ENCODE measurements at regions not wholly inside any gene's neighbourhood (a gene's known extent, or its start where the extent isn't known, plus 50 kb on each side); places are given as distances from the start of the nearest gene placed in this dataset.

DNA sequence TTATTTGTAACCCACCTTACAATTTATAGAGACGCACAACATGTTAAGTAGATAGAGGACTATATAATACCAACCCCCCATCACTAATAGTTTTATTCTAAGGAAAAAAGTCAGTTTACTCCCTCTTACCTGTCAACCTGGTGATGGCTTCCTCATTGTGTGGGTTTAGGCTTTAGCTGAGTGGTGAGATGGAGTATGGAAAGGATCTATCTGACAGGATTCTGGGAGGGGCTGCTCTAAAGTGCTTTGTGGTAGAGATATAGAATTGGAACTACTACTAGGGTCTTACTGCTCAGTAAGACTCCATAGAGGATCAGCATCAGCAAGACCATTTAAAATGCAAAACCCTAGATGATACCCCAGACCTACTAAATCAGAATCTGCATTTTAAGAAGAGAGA is 82.1 kb upstream of the IFNE start:
- DNase-seq (ENCODE audit: low spot score), result no peak

DNA sequence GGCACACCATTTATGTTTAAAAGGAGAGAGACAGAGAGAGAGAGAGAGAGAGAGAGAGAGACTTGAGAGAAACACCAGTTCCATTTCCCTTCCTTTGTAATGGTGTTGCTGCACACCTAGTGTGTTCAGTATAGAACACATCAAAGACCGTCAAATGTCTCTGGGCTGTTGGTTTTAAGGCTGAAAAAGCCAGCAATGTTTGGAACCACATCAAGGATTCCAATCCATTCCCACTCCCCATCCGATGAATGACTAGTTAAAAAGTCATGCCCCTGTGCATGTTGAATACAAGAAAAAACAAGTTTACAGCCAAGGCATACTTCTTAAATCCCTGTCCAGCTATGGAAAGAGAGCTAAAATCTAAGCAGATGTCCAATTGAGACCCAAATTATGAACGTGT is 83.0 kb upstream of the IFNE start:
- no peak for DNase-seq (ENCODE audit: low spot score)

DNA sequence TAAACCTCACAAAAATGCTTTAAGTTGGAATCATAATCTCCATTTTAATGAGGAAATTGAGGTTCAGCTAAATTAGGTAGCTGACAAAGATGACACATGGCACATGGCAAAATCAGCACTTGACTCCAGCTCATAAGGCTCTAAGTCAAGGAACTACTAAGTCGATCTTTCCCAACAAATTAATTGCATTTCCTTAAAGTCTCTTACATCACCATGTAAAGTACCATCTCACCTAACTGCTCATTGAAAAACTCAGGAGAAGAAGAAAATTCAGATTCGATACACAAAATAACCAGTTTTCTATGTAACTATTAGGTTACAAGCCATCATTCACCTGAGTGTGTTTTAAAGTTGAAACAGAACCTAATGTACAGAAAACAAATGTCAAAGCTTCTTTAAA is 85.8 kb upstream of the IFNE start:
- no peak for DNase-seq (ENCODE audit: low spot score)

DNA sequence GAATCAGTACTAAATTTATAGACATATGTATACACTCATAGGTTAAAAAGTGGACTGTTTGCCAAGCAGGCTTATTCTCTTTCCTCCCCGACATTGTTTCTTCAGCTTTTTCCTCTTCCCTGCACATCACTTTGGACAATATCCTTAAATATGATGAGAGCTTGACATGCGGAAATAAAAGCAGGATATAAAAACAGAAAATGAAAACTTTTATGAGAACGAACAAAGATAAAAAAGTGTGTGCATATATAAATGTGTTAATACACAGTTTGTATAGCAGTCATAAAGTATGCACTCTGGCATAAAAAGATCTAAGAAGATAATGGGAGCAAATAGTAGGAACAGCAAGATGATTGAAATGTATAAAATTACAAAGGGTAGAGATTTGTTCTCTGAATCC is 86.4 kb upstream of the IFNE start:
- no peak for DNase-seq (ENCODE audit: low spot score)

DNA sequence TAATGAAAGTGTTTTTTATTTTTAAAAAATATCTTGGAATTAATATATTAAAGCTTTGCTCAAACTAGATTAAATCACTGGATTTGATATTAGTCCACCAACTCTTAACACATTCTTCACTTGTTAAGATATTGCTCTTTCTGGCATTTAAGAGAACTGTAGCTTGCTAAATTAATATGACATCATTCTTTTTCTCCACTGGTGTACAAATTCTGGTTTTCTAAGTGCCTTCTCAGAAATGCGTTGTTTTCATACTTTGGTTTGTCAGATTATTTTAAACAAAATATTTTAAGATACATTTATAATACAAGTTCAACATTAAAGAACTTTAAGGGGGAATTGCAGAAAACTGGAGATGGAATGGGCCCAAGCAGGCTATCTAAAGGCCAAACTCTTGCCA is 87.6 kb upstream of the IFNE start:
- no peak for DNase-seq (ENCODE audit: low spot score)

DNA sequence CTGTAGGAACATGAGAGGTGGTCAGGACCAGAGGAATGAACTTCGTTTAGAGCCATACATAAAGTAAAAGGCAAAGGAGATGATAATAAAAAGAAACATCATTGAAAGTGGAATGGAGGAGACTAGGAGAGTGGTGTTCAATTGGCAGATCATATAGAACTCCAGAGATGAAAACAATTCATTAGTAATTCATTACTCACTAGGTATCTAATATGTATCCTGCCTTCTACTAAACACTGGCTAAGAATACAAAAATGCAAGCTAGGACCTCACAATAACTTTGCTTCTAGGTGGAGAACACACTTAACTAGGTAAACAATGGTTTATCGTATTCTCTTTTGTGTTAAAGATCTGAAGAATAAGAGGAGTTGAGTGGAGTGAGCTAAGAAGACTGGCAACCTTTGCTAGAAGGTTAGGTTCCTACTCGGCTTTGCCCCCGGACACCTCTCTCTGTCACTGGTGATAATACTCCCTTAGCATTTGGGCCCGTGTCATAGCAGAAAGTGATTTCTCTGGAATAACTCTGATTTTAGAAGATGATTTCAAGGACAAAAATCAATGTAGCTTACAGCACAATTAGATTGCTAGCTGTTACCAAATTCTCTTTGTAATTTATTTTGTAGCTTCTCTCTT is 88.6 kb upstream of the IFNE start:
- DNase-seq (ENCODE audit: low spot score), result no peak

DNA sequence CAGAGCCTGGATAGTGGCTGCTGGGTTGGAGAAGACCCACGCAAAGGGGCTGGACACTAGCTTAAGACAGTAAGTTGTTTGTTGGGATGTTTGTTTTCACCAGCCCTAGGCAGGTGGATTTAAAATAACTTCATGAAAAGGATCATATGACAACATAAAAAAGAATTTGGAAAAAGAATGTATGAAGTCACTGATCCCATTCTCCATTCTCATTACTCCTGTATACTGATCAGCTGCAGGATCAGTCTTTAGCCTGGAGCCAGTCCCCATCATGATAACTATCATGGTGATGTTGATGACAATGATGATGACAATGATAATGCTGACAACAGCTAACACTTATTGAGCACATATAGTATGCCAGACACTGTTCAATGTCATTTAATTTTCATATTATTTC is 92.1 kb upstream of the IFNE start:
- DNase-seq (ENCODE audit: low spot score), result no peak

DNA sequence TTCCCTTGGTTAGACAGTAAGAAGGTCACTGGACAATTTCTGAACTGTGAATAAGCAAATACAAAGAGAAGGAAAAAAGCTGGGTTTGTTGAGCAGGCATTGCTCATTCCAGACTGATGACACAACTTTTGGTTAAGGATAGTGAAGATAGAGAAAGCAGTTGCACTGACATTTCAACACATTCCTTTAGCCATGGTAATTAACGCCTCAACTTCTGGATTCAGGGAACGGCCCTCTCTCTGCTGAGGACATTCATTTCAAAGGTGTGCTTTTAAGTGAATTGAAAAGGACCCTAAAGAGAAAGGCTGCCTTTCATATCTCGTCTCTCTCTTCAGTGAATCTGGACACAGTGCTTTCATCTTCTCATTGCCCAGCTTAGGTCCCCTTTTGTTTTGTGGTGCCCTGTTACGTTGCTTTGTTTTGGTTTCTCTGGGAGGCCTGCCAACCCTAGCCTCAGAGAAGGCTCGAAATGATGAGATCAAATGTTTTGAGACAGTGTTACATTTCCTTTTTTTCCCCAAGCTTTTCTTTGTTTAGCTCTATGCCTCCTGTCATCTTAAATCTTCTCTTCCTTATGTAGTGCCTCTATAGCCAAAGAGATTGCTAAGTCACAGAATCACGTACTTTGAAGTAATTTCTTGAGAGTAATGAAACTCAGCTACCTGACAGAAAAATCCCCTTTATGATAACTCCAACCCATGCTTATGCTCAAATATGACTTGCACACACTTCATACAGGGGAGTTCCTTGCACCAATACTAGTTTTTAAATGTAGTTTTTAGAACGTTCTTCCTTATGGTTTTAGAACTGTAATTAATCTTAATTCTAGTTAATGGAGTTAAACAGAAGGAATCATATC is 94.4 kb upstream of the IFNE start:
- peak; percentile 52 for DNase-seq (ENCODE audit: low spot score)

DNA sequence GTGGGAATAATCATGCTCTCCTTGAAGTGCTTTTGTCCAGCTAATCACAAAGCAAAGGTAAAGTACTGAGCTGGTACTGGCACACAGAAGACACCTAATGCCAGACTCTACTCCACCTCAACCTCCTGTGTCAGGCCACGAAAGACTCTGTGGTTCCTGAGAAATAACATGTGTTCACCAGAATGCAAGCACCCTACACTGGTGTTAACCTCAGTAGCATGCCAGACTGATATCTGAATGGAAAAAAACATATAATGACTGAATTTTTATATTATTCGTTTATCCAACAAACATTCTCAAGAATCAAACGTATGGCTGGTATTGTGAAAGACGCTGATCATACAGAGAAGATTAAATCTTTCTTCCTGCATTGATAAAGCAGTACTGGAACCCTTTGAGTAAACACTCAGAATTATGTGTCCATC is 97.1 kb upstream of the IFNE start:
- no peak for DNase-seq (ENCODE audit: low spot score)

DNA sequence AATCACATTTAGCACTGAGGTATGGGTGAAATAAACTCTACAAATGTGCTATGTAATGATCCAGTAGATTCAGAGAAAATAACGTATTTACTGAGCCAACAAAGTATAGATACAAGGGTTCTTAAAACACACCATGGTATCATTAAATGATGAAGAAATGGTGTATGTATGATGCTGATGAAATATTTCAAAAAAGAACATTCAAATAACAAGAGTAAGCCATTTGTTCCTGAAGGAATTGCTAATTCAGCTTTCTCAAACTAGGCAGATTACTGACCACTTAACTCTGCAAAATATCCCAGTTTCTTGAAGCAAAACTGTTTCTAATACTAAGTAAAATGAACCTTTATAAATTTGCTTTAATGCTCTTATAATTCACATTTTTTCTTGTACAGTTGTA is 97.6 kb upstream of the IFNE start:
- no peak for DNase-seq (ENCODE audit: low spot score)

DNA sequence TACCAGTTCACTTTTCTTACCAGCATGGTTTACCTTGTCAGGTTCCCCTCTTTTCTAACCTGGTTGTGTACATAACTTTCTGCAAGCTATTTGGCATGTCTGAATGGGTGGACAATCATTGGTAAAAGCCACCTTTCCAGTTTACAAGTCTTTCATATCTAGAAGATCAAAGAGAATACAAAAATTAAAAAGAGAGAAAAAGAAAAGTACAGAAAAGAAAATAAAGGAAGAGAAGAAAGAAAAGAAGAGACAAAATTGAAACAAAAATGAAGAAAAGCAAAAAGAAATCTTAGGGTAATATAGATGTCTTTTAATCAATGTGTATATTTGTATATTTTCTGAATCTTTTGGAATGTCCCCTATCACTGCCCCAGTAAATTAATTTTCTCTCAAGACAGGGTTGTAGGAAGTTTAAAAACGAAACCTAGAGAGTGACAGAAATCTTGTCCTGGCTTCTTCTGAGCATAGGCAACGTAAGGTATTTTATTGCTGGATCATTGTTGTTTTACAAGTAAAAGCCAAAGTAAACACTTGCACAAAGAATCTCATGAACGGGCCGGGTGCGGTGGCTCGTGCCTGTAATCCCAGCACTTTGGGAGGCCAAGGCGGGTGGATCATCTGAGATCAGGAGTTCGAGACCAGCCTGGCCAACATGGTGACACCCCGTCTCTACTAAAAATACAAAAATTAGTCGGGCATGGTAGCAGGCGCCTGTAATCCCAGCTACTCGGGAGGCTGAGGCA is 98.7 kb upstream of the IFNE start:
- DNase-seq (ENCODE audit: low spot score), result no peak

DNA sequence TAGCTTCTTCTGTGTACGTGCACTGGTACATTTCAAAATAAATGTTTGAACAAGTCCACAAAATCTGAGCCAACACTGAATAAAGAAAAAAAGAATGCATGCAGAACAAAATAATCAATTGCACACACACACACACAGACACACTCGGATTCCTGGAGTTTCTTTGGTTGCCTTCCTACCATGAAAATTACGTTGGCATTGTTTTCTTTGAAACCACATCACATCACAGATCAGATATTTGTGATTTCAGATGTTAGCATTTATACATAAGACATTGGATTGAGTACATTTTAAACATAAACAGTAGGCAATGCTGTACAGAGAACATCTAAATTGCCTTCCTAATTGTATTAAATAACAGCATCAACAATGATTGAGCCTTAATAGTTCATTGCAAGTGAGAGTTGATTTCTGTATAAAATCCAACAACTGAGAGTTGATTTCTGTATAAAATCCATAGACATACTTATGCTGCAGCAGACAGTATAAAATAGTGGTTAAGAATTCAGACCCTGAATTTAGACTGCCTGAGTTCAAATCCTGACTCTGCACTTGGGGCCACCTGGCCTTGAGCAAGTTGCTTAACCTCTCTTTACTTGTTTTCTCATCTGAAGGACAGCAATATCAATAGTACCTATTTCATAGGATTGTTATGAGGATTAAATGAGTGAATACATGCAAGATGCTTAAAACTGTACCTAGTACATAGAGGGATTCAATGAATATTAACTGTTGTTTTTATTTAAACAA is 101.7 kb upstream of the IFNE start:
- DNase-seq (ENCODE audit: low spot score), result no peak

DNA sequence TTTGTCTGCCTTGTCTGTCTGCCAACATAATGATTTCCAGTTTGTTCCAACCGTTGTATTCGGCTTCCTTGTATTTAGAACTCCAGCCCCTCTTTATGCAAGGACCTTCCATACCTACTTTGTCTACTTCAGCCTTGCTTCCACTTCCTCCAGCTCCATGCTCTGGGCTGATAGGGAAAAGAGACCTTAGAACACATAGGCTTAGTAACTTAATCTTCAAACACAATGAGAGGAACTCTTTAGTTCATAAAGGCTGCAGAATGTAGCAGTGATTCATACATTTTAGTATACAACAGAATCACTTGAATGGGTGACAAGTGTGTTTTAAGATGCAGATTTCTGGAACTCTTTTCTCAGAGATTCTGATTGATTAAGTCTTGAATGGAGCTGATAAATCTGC is 102.8 kb upstream of the IFNE start:
- DNase-seq (ENCODE audit: low spot score), result no peak

DNA sequence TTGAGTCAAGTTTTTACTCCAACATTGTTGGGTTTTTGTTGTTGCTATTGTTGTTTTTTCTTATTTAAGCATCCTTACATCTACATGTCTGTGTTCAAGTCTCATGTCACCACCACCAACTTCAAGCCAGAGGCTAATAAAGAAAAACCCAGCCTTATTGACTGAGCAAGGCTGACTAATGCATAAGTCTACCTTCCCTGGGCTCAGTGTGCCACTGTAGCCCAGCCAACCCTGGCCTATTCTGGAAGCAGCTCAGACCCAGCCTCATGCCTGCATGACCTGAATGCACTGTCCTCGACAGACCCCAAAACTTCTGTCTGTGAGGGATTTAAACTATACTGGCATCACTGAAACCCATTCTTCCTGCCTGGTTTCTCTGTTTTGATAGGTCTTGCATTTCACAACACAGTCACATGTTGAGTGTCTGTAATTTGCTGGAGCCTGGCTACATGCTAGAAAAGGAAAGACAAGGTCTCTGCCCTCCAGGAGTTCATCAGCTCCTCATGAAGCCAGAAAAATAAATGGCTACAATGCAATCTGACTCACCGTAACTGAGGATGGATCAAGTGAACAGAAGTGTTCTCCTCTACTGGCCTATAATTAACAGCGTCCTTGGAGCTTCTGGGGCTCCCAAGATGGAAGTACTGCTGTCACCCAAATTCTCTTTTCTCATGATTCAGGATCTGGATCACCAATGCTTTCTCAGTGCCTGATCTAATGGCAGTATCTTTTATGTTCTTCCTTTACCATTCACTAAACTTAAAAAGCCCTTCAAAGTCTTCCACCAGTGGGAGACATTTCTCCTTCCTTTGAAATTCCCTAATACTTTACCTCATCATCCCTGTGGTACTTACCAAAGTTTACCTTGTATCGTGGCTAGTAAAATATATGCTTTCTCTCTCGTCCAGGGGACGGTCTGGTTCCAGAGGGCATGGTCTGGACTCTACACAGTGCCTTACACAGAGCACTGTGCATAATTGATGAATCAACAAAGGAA is 103.9 kb upstream of the IFNE start:
- no peak for DNase-seq (ENCODE audit: low spot score)

DNA sequence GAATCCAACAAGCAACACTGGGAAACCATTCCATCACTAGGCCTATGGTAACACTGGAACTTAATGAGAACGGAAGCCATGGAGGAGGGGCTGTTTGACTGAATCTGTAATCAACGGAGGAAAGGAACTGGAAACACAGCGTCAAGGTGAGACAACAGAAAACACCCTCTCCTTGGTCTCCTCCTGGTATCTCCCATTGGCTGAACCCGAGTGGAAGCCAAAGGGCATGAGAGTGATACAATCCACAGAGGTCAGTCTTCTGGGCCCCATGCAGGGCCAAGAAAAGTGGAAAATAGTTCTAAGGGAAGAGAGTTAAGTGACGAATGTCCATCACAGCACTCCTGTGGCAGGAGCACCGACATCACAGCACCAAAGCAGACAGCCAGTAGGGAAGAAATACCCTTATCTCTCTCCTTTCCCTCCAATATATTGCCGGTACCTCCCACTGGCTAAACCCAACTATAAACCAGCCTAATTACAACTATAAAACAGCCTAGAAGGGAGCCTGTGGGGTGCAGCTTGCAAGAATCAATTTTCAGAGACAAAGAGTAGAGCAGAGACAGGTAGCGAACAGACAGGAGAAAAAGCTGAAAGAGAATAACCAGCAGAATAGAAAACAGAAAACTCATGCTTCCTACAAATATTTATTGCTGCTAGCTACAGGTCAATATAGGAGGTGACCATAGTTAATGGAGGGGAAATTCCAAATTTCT is 107.4 kb upstream of the IFNE start:
- no peak for DNase-seq (ENCODE audit: low spot score)

DNA sequence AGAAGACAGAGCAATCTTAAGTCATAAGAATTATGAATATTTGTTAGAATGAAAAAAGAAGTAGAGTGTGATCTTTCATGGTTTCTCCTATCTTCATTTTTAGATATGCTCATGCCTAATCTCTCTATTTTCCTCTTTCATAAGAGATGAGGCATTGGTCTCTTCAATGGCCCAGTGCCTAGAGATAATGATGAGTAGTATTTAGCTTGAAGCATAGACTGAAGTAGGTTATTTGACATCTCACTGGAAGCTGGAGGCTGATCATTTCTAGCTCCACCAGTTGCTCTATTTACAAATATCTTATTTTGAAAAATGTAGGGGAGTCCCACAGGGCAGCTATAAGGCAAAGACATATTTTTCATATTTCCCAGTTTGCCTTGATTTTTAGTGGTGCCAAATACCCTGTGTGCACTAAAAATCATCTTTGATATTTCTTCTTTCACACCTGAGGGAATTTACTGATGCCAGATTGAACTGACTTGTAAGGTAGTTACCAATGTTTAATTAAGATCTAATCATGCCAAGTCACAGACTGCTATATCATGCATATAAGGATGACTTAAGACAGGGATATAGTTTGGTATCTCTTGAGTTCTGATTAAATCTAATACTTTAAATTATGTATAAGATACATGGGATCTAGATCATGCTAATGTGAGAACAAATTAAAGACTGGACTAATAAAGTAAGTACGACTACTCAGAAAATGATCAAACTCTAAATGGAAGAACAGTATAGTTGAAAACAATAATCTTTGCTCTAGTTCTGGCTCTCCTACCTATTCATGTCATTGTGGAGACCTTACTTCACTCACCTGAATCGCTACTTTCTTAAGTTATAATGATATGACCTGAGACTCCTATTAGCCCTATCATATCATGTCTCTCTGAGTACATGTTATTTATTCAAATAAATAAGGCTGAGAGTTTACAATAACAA is 108.2 kb upstream of the IFNE start:
- DNase-seq (ENCODE audit: low spot score), result no peak

DNA sequence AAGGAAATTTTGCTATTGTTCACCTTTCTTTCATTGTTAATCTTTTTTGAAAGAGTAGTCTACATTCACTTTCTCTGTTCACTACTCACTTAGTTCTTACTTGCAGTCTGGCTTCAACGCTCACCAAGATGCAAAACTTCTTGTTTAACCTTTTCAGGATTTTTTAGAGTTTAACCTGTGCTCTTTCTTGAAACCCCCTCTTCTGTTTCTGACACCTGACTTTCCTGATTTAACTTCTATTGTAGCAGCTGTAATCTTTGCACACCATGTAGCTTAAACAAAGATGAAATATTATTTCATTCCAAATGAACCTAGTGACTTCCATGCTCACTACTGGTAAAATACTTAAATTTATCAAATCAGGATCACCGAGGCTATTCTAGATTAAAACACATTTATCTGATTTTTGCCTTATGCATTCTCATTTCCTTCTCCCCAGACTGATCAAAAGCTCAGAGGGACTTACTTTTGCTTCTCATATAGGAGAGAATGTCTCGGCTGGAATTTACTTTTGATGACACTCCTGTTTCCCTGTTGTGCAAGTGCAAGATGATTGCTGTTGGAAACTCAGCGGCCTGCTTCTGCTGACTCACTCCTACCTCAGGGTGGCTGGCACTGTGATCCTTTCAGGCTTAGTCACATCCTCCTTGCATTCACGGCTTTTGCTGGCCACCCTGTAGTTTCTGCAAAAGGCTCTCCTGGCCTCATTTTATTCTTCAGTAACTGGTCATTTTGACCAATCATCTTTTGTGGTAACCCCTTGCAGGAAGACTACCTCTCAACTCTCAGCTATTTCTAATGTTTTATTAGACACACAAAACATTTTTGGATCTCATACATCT is 109.3 kb upstream of the IFNE start:
- DNase-seq (ENCODE audit: low spot score), result peak; percentile 19

DNA sequence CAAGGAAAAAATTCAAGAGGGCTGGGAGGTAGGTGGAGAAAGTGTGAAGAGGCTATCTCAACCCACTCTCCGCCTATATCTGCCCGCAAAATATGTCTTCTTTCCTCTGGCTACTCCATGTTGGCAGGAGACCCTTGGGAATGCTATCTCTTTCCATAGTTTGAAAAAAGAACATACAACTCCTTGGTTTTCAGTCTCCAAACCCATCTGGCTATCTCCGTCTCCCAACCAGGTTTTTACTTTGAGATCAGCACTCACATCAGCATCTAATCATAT is 109.9 kb upstream of the IFNE start:
- DNase-seq (ENCODE audit: low spot score), result no peak
